Subcutaneous abdominal adipose tissue (tissue), 5 donors: ENCODE measurements at regions not wholly inside any gene's neighbourhood (a gene's known extent, or its start where the extent isn't known, plus 50 kb on each side); places are given as distances from the start of the nearest gene placed in this dataset.

Source experiments
- H3K27ac ChIP-seq: one replicate; pipeline ENCODE4 v1.7.0; 2013; ENCODE audit warnings: low read depth, mild to moderate bottlenecking, inconsistent platforms, low read length, moderate library complexity
- H3K27me3 ChIP-seq, 5 donors: one replicate each; pipeline ENCODE4 v1.7.0; 2013; ENCODE audit warnings: low read length in 5 of 5, inconsistent platforms in 1 of 5; ENCODE audit not compliant: control insufficient read depth in 5 of 5, insufficient read depth in 4 of 5
- H3K36me3 ChIP-seq, 5 donors: one replicate each; pipeline ENCODE4 v1.7.0; 2013; ENCODE audit warnings: low read length in 5 of 5; ENCODE audit not compliant: control insufficient read depth in 5 of 5, insufficient read depth in 5 of 5
- H3K4me1 ChIP-seq, 5 donors: one replicate each; pipeline ENCODE4 v1.7.0; 2013; ENCODE audit warnings: low read length in 5 of 5, mild to moderate bottlenecking in 3 of 5, moderate library complexity in 1 of 5; ENCODE audit not compliant: control insufficient read depth in 5 of 5, insufficient read depth in 5 of 5
- H3K4me3 ChIP-seq, 5 donors: one replicate each; pipeline ENCODE4 v1.7.0; 2013; ENCODE audit warnings: low read length in 5 of 5, low read depth in 1 of 5
- H3K9ac ChIP-seq, 5 donors: one replicate each; pipeline ENCODE4 v1.7.0; 2013; ENCODE audit warnings: low read length in 5 of 5, mild to moderate bottlenecking in 4 of 5, moderate library complexity in 3 of 5
- H3K9me3 ChIP-seq, 5 donors: one replicate each; pipeline ENCODE4 v1.7.0; 2013; ENCODE audit warnings: low read length in 5 of 5; ENCODE audit not compliant: control insufficient read depth in 5 of 5
- donor health status: healthy.
- donor health status: healthy.
- donor health status: healthy.
- donor health status: healthy.
- donor health status: healthy.

DNA sequence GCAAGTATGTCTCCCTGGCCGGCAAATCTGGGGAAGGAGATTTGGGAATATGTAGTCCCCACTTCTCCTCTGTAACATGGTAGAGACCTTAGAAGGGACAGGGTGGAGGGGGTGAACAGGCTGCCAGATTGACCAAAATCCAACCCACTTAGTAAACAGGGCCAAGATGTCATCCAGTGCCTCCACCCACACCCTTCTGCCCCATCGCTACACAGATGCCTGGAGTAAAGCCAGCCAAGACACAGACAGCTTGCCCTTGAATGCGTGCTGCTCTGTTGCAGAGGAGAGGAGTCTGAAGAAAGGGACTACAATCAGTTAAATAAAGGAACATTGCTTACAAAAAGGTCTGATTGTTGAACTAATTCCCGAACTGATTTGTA is 160.1 kb upstream of the LDB2 start:
- H3K27ac ChIP-seq, result peak overlapping the region; percentile 69
- H3K4me1 ChIP-seq, result peaks cover 0 to 27% (median 23%) of the 10 kb centered on the region in 5 donors
- no peaks in the 10 kb centered on the region for H3K27me3 ChIP-seq
- H3K9ac ChIP-seq, result no peak overlapping the region
- no peaks in the 10 kb centered on the region for H3K36me3 ChIP-seq
- no peaks in the 10 kb centered on the region for H3K9me3 ChIP-seq
- peak overlapping the region in 2 of 5 donors; percentile 5 to 41 for H3K4me3 ChIP-seq

DNA sequence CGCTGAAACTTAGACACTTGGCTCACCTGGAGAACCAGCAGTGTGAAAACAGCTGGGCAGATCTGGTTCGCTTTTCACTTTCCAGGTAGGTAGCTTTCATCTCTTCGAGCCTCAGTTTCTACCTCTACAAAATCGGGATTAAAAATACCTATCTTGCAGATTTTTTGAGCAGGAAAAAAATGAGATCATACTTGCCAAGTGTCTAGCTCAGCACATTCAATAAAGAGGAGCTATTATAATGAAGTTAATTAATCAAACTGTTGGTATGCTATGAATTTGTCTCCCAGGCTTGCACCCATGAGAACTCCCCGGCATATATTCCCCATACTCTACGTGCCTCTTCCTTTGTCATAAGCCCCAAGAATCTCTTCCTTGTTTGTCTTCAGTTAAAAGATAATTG is 158.6 kb upstream of the LDB2 start:
- Histone ChIP-seq H3K4me1 (peaks cover 0 to 27% (median 23%) of the 10 kb centered on the region in 5 donors), H3K9me3 (no peaks in the 10 kb centered on the region), H3K4me3 (no peak overlapping the region), H3K27me3 (no peaks in the 10 kb centered on the region), H3K9ac (no peak overlapping the region), H3K27ac (no peak overlapping the region), H3K36me3 (no peaks in the 10 kb centered on the region)

DNA sequence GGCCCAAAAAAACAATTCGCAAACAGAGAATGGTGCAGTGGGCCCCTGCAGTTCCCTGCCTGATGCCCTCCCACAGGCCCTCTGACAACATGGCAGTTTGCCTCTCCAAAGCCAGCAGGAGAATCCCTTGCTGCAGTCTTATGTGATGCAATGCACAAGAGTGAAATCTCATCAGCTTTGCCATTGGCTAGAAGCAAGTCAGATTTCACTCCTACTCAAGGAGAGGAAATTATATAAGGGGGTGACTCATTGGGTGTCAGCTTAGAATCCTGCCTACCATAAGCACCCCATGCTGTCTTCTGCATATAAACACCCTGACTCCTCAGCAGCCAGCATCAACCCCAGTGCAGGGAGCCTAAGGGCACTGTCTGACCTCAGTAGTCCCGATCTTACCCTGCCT is 157.3 kb upstream of the LDB2 start:
- H3K36me3 ChIP-seq, result no peaks in the 10 kb centered on the region
- H3K4me1 ChIP-seq, result peaks cover 0 to 27% (median 23%) of the 10 kb centered on the region in 5 donors
- no peaks in the 10 kb centered on the region for H3K9me3 ChIP-seq
- H3K27ac ChIP-seq, result no peak overlapping the region
- H3K27me3 ChIP-seq, result no peaks in the 10 kb centered on the region
- H3K4me3 ChIP-seq, result no peak overlapping the region
- H3K9ac ChIP-seq, result no peak overlapping the region

DNA sequence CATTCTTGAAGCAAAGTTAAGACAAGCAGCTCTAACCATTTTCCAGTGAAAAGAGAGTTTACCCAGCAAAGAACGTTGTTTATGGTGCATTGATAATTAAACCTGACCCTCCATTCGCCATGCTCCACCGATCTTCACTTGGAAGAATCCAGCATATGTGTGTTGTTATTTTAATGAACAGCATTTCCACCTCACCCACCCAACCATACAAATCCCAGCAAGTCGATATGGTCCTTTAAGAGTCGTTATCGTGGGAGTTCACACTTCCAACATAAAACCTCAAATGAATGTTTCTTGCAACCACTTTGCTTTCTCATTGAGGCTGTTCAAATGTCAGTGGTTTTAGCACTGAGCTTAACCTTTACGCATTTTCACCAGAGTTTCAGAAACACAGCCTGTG is 147.4 kb upstream of the LDB2 start:
- peaks cover 2 to 8% (median 4%) of the 10 kb centered on the region in 5 donors for H3K9me3 ChIP-seq
- no peaks in the 10 kb centered on the region for H3K4me1 ChIP-seq
- H3K27ac ChIP-seq, result no peak overlapping the region
- H3K27me3 ChIP-seq, result no peaks in the 10 kb centered on the region
- H3K4me3 ChIP-seq, result no peak overlapping the region
- no peak overlapping the region for H3K9ac ChIP-seq
- no peaks in the 10 kb centered on the region for H3K36me3 ChIP-seq

DNA sequence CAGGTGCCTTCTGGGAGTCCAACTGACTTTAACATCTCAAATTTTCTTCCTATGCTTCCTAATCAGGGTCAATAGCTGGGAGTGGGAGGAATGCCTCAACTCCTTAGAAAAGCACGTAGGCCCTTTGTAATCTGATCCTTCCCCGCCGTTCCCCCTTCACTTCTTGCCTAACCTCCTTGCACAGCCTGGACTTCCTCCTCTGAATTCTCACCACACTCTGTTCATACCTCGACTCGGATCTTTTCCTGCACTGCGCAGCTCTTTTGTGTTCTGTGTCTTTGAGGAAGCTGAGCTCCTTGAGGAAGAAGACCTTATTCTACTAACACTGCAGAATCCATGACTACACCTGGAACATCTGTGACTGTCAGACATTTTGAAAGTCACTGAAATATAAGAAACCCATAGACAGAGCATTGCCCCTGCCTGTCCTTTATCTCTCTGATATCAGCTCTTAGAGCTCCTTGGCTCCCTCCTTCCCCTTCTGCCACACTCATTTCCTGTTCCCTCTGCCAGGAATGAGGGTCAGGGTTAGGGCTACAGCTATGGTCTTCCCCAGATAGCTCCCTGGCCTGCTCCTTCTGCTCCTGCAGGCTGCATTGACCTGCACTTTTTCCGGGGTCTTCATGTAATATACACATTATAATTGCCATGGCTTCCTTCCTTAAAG is 140.2 kb upstream of the LDB2 start:
- no peaks in the 10 kb centered on the region for H3K27me3 ChIP-seq
- H3K36me3 ChIP-seq, result no peaks in the 10 kb centered on the region
- no peak overlapping the region for H3K27ac ChIP-seq
- H3K9me3 ChIP-seq, result no peaks in the 10 kb centered on the region
- no peak overlapping the region for H3K4me3 ChIP-seq
- no peaks in the 10 kb centered on the region for H3K4me1 ChIP-seq
- no peak overlapping the region for H3K9ac ChIP-seq

DNA sequence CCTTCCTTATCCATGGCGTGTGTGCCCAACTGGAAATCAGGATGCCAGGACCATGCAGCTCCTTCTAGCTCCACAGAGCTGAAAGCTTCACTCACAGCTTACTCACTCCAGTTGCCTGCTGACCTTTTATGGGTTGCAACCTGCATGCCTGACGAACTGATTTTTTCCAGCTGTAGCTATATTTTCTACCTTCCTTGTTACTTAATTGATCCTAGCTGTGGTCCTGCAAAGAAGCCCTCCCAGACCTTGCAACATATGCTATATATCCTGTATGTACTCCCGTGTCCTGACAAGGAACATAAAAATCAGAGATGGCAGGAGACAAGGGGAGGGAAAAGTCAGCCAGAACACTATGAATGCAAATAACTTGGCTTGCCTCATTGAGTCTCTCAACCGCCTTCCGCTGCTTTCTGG is 135.3 kb upstream of the LDB2 start:
- H3K27ac ChIP-seq, result no peak overlapping the region
- no peak overlapping the region for H3K4me3 ChIP-seq
- H3K9ac ChIP-seq, result no peak overlapping the region
- H3K36me3 ChIP-seq, result no peaks in the 10 kb centered on the region
- H3K4me1 ChIP-seq, result no peaks in the 10 kb centered on the region
- no peaks in the 10 kb centered on the region for H3K9me3 ChIP-seq
- no peaks in the 10 kb centered on the region for H3K27me3 ChIP-seq

DNA sequence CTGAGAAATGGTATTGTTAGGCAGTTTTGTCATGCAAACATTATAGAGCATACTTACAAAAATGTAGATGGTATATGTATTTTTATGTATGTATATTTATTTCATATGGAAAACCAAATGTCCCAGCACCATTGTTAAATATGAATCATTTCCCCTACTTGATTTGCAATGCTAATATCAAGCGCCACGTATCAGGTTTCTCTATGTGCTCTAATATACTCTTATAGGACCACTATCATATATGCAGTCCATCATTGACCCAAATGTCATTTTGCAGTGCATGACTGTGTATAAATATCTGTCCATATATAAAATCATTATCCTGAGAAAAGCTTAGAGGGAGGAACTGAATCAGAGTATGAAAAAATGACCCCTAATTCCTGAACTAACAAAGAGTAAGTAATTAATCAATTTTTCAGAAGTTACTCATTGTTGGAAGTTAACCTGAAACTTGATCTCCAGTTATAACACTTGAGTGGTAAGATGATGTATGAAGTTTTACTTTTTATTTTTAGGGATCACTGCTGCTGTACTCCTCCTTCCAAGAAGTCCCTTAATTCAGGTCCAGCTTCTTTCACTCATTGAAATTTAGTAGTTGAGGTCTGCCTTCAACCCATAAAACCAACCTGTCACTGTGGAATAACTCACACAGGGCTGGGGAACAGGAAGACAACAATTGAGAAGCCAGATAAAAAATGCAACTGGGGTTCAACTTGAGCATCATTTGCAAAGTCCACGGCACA is 134.8 kb upstream of the LDB2 start:
- H3K4me1 ChIP-seq, result no peaks in the 10 kb centered on the region
- no peak overlapping the region for H3K27ac ChIP-seq

DNA sequence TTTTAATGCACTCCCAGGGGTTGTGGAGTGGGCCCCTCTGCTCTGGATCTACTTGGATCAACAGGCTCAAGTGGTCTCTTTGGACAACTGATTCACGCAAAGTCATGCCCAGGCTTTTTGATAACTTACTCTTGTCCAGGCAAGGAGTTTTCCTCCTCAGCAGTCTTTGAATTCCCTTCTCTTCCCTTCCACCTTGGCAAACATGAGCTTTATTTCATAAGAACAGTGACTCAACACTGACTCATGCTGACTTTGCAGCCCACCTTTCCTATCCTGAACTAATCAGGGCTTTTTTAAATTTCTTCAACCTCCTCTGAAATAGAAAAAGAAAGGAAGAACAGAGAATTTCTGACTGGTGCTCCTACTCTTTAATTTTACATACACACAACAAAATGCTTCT is 132.1 kb upstream of the LDB2 start:
- Histone ChIP-seq H3K4me3 (no peak overlapping the region), H3K36me3 (no peaks in the 10 kb centered on the region), H3K27ac (no peak overlapping the region)

More for the DNA sequence above, 134.8 kb upstream of the LDB2 start:
- Histone ChIP-seq H3K9ac (no peak overlapping the region), H3K27me3 (no peaks in the 10 kb centered on the region), H3K36me3 (no peaks in the 10 kb centered on the region), H3K9me3 (no peaks in the 10 kb centered on the region), H3K4me3 (no peak overlapping the region)

DNA sequence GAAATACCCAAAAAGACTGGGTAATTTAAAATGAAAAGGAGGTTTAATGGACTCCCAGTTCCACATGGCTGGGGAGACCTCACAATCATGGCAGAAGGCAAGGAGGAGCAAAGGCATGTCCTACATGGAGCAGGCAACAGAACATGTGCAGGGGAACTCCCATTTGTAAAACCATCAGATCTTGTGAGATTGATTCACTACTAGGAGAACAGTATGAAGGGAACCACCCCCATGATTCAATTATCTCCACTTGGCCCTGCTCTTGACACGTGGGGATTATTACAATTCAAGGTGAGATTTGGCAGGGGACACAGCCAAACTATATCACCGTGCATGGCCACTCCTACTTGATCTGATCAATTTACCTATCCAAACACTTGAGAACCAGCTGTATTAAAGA is 131.5 kb upstream of the LDB2 start:
- Histone ChIP-seq H3K4me1 (no peaks in the 10 kb centered on the region), H3K4me3 (no peak overlapping the region), H3K9ac (no peak overlapping the region), H3K36me3 (no peaks in the 10 kb centered on the region), H3K27ac (no peak overlapping the region), H3K27me3 (no peaks in the 10 kb centered on the region), H3K9me3 (no peaks in the 10 kb centered on the region)

More for the DNA sequence above, 132.1 kb upstream of the LDB2 start:
- Histone ChIP-seq H3K4me1 (no peaks in the 10 kb centered on the region), H3K9me3 (no peaks in the 10 kb centered on the region), H3K27me3 (no peaks in the 10 kb centered on the region), H3K9ac (no peak overlapping the region)

DNA sequence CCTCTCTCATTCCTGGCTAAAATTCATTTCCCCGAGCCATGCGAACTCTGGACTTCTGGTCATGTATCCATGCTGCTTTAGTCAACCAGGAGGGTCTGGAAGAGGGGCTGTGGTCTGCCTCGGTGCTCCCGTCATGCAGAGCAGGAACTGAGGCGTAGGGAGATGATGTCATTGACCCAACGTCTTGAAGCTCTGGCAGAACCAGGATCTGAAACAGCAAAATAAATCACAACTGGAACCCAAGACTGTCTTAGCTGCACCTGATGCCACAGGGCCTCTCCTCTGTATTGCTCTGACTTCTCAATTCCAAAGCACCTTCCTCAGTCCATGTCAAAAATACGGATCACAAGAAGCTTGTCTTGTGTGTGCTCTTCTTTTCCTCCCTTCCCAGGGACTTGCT is 131.0 kb upstream of the LDB2 start:
- H3K9ac ChIP-seq, result no peak overlapping the region

More for the DNA sequence above, 131.0 kb upstream of the LDB2 start:
- no peaks in the 10 kb centered on the region for H3K27me3 ChIP-seq
- H3K36me3 ChIP-seq, result no peaks in the 10 kb centered on the region
- no peaks in the 10 kb centered on the region for H3K4me1 ChIP-seq
- no peak overlapping the region for H3K27ac ChIP-seq
- no peak overlapping the region for H3K4me3 ChIP-seq
- H3K9me3 ChIP-seq, result no peaks in the 10 kb centered on the region
